Naive thymus-derived CD8-positive, alpha-beta T cell (primary cell): ENCODE measurements at regions not wholly inside any gene's neighbourhood (a gene's known extent, or its start where the extent isn't known, plus 50 kb on each side); places are given as distances from the start of the nearest gene placed in this dataset.

Experiments
- ATAC-seq, 2 donors: fragments of 150-1000 bp; cut with Tn5 transposase in 1 of 2; sonication (Bioruptor Pico), chemical (Tn5 transposase) in 1 of 2; 1 replicate in 1 of 2; 2 replicates in 1 of 2; pipeline ENCODE4 v1.10.0; 2021; ENCODE audit warnings: mild to moderate bottlenecking in 2 of 2, moderate library complexity in 2 of 2
- POLR2A ChIA-PET: fragments of 350-600 bp; sonication (Branson Sonifier 250); formaldehyde crosslinking; loops from one replicate; lab custom pipeline; 2021; ENCODE audit warnings: antibody characterized with exemption; lab: Charles Lee
- DNase-seq, 10 donors: peaks; one replicate each; pipeline versions ENCODE4 v3.0.0 to v3.0.0-alpha.2; 2020 to 2022
- H3K27ac Mint-ChIP-seq, 10 donors: one replicate each; pipeline ENCODE4 v1.8.0; 2020 to 2022; ENCODE audit warnings: mild to moderate bottlenecking in 10 of 10, mixed read lengths in 10 of 10, moderate library complexity in 4 of 10, inconsistent platforms in 1 of 10
- H3K27me3 Mint-ChIP-seq, 5 donors: one replicate each; pipeline ENCODE4 v1.8.0; 2021 to 2022; ENCODE audit warnings: mixed read lengths in 5 of 5
- H3K36me3 Mint-ChIP-seq, 3 donors: one replicate each; pipeline ENCODE4 v1.8.0; 2020 to 2022; ENCODE audit warnings: mixed read lengths in 3 of 3, mild to moderate bottlenecking in 2 of 3, inconsistent platforms in 1 of 3
- H3K4me1 Mint-ChIP-seq, 4 donors: one replicate each; pipeline ENCODE4 v1.8.0; 2021 to 2022; ENCODE audit warnings: mixed read lengths in 4 of 4
- H3K4me3 Mint-ChIP-seq, 10 donors: one replicate each; pipeline ENCODE4 v1.8.0; 2020 to 2022; ENCODE audit warnings: mild to moderate bottlenecking in 10 of 10, mixed read lengths in 10 of 10, moderate library complexity in 6 of 10, inconsistent platforms in 1 of 10
- H3K9me3 Mint-ChIP-seq, 9 donors: one replicate each; pipeline ENCODE4 v1.8.0; 2020 to 2022; ENCODE audit warnings: mixed read lengths in 9 of 9, mild to moderate bottlenecking in 3 of 9, inconsistent platforms in 1 of 9, moderate library complexity in 1 of 9

DNA sequence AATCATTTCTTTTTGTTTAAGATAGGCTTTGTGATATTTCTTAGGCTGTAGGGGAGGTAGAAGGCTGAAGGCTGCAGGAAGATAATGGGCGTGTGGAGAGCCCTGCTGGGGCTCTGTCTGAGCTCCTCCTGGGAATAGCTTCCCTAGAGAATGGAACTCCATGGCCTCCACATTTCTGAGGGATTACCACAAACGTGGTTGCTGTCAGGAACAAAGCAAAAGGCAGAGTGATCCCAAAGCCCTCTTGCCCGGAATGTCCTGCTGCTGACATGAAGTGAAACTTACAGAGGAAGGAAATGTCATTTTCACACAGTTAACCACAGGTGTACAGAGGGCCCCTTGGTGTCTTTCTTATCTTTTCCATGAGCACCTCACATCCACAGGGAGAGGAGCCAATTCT, 89.3 kb downstream of the DDIT4L start:
- Mint-ChIP-seq H3K4me1 (peaks cover 6 to 20% (median 9%) of the 10 kb centered on the region in 4 donors), H3K9me3 (no peaks in the 10 kb centered on the region), H3K27me3 (no peaks in the 10 kb centered on the region), H3K36me3 (no peaks in the 10 kb centered on the region), H3K4me3 (peak overlapping the region in 1 of 10 donors; percentile 6), H3K27ac (peak overlapping the region in 3 of 10 donors; percentile 11 to 49 (median 44))
- ATAC-seq (no peak), DNase-seq (no peak)
- POLR2A ChIA-PET: no interaction called here

DNA sequence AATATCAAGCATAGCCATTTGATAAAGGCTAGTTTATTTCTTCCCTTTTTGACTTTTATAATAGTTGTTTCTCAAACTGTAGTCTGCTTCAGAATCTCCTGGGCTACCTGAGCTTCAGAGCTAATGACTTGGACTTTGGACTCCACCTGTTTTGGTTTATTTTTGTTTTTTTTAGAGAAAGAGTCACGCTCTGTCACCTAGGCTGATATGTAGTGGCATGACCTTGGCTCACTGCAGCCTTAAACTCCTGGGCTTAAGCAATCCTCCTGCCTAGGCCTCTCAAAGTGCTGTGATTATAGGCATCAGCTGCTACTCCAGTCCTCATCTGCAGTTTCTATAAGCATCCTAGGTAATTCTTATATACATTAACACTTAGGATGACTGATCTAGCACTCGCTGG, 90.5 kb downstream of the DDIT4L start:
- ATAC-seq (no peak), DNase-seq (no peak)
- H3K9me3 Mint-ChIP-seq: no peaks in the 10 kb centered on the region
- no peaks in the 10 kb centered on the region for H3K36me3 Mint-ChIP-seq
- peaks cover 10 to 27% (median 12%) of the 10 kb centered on the region in 4 donors for H3K4me1 Mint-ChIP-seq
- H3K4me3 Mint-ChIP-seq: no peak overlapping the region
- H3K27me3 Mint-ChIP-seq: no peaks in the 10 kb centered on the region
- POLR2A ChIA-PET: no interaction called here
- peak overlapping the region in 4 of 10 donors; percentile 16 to 89 (median 58) for H3K27ac Mint-ChIP-seq

DNA sequence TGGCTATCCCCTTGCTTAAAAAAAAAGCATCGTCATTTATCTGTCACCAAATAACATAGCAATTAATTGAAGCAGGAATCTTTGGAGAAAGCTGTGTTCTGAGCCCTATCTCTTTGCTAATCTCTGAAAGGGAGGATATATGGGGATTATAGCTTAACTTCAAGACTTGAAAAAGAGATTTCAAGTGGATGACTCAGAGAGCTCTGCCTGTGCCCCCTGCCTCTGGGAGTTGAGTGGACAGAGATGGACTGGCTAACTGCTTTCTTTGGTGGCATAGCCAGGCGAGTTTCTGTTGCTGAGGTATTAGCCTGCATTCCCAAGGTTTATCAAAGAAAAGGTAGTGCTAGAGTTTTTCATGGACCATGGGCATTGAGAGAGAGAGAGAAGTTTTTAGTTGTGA, 91.6 kb downstream of the DDIT4L start:
- H3K27ac Mint-ChIP-seq: peak overlapping the region in 1 of 10 donors; percentile 5
- no peak overlapping the region for H3K4me3 Mint-ChIP-seq
- POLR2A ChIA-PET: no interaction called here
- no peaks in the 10 kb centered on the region for H3K36me3 Mint-ChIP-seq
- no peaks in the 10 kb centered on the region for H3K27me3 Mint-ChIP-seq
- ATAC-seq: no peak
- DNase-seq: no peak
- H3K4me1 Mint-ChIP-seq: peaks cover 11 to 37% (median 16%) of the 10 kb centered on the region in 4 donors
- H3K9me3 Mint-ChIP-seq: no peaks in the 10 kb centered on the region

DNA sequence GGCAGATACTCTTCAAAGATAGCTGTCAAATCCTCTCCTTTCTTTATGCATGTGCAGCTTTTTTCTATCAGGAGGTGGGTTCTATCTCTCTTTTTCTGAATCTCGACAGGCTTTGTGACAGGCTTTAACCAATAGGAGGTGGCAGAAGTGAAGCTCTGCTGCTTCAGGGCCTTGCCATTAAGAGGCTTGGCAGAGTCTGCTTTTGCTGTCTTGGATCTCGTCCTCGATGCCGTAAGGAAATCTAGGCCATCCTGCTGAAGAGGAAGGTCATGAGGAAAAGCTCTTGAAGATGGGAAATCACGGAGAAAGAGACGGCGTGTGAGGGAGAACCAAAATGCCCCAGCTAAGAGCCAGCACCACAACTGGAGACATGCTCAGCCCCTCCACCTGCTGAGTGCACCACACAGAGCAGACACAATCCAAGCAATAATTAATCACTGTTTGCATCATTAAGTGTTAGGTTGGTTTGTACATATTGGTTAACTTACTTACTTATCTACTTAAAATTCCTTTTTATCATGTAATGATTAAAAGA, 92.2 kb downstream of the DDIT4L start:
- Mint-ChIP-seq H3K9me3 (no peaks in the 10 kb centered on the region), H3K4me3 (no peak overlapping the region), H3K27me3 (no peaks in the 10 kb centered on the region), H3K27ac (peak overlapping the region in 2 of 10 donors; percentile 47 to 65), H3K4me1 (peaks cover 14 to 43% (median 22%) of the 10 kb centered on the region in 4 donors), H3K36me3 (no peaks in the 10 kb centered on the region)
- DNase-seq (no peak), ATAC-seq (no peak)
- POLR2A ChIA-PET: no interaction called here

DNA sequence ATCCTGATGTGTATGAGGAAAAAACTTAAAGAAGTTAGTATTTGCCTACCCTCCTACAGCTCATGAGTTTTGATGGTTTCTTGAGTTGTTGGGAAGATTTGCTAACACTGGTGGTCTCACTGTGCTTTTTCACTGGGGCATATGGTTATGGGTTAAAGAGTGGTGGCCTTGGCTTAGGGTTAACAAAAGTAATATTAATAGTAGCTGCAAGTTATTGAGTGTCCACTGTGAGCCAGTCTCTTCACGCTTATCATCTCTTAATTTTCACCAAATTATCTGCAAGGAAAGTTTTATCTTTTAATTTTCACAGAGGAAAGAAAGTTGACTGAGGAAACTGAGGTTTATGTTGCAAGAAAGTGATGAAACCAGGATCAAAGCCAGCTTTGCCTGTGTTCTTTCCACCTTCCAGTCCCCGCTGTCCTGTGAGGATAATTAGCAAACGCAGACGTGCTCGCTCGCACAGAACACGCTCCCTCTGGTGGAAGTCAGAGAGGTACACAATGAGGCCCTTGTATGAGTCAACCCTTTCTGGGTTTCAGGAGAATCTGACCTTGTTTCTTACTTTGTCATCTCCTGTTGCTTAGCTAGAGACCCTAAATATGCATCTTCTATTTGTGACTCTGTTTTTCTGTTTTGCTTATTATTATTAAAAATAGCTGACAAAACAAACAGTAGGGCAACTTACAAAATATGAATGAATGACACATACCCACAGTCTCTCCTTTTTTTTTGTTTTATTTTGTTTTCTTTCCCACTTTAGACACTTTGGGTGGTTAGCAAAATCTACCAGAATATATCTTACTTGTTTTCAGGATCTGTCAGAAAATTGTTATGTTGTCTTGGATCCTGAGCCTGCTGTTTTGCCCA, 94.3 kb downstream of the DDIT4L start:
- ATAC-seq (peak; percentile 49 to 60), DNase-seq (peak in 9 of 10 donors; percentile 13 to 44 (median 27))
- no peaks in the 10 kb centered on the region for H3K27me3 Mint-ChIP-seq
- POLR2A ChIA-PET: no interaction called here
- H3K27ac Mint-ChIP-seq: peak overlapping the region in 9 of 10 donors; percentile 41 to 98 (median 85)
- H3K4me3 Mint-ChIP-seq: peak overlapping the region in 1 of 10 donors; percentile 24
- no peaks in the 10 kb centered on the region for H3K36me3 Mint-ChIP-seq
- H3K4me1 Mint-ChIP-seq: peaks cover 11 to 38% (median 18%) of the 10 kb centered on the region in 4 donors
- no peaks in the 10 kb centered on the region for H3K9me3 Mint-ChIP-seq

DNA sequence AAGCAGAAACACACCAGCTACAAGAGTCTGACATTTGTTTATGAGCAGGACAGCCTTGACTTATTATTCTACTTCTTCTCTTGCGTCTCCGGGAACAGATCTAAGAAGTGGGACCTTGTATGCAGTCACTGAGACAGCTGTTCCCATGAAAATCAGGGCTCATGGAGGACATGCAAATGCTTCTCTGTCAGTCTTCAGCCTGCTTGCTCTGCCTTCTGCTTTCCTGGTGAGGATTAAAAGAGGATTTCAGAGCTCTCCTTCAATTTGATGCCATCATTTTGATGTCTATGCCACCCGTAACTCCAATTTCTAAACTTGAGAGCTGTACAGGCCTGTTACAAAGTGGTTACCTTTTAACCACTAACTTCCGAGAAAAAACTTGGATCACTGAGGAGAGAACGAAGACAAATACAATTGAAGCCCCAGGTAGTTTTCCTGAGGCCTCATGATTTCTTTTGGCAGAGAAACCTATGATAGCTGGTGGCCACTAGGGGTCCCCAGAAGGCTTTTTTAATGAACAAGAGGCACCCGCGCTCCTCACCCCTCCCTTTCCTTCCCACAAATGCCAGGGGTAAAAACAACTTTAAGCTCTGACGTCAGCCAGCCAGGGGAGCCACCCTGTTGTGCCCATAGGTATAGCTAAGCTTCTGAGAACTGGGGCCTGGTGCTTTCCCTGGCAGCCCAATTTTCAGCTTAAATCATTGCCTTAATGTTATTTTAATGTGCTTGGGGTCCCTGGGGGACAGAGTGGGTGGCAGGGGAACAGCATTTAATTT, 97.0 kb downstream of the DDIT4L start:
- Mint-ChIP-seq H3K4me1 (peaks cover 9 to 32% (median 15%) of the 10 kb centered on the region in 4 donors), H3K4me3 (peak overlapping the region in 7 of 10 donors; percentile 4 to 62 (median 52)), H3K27me3 (no peaks in the 10 kb centered on the region), H3K27ac (peak overlapping the region; percentile 76 to 98 (median 94)), H3K36me3 (no peaks in the 10 kb centered on the region), H3K9me3 (no peaks in the 10 kb centered on the region)
- peak; percentile 98 to 99 for ATAC-seq
- DNase-seq: peak; percentile 66 to 96 (median 90)
- POLR2A ChIA-PET: interaction anchor here (1.2 to 1.4 kb wide), 2 partner anchors 14 to 1637 kb away, joined by 3 to 5 read pairs; no protein-coding TSS in a partner anchor

DNA sequence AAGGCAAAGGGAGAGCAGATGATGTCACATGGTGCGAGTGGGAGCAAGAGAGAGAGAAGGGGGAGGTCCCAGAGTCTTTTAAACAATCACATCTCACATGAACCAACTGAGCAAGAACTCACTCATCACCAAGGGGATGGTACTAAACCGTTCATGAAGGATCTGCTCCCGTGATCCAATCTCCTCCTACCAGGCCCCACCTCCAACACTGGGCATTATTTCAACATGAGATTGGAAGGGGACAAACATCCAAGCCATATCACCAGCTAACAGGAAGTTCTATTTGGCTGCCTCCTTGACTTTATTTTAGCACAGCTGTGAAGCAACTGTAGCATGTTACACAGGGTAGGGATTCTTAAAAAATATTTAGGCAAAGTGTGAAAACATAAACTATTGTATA, 102.5 kb downstream of the DDIT4L start:
- Mint-ChIP-seq H3K27me3 (no peaks in the 10 kb centered on the region), H3K4me3 (no peak overlapping the region), H3K4me1 (peaks cover 0 to 3% (median 0%) of the 10 kb centered on the region in 4 donors), H3K36me3 (no peaks in the 10 kb centered on the region), H3K27ac (peak overlapping the region in 1 of 10 donors; percentile 13), H3K9me3 (no peaks in the 10 kb centered on the region)
- POLR2A ChIA-PET: no interaction called here
- DNase-seq (no peak), ATAC-seq (no peak)

DNA sequence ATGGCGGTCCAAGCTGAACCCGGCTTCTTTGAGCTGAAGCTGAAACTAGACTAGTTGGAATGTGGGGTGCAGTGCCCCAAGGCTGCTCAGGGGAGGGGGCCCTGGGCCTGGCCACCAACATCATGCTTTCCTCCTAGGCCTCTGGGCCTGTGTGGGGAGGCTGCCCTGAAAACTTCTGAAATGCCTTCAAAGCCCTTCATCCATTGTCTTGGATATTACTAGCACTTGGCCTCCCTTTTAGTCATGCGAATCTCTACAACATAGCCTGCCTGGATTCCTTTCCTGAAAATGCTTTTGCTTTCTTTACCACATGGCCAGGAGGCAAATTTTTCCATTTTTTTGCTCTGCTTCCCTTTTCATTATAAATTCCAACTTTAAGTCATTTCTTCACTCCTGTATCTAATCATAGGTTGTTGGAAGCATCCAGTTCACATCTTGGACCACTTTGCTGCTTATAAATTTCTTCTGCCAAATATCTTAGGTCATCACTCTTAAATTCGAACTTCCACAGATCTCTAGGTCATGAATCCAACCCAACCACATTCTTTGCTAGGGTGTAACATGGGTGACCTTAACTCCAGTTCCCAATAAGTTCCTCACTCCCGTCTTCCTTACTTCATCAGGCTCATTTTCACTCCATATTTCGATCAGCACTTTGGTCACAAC, 103.4 kb downstream of the DDIT4L start:
- H3K36me3 Mint-ChIP-seq: no peaks in the 10 kb centered on the region
- no peaks in the 10 kb centered on the region for H3K9me3 Mint-ChIP-seq
- H3K27ac Mint-ChIP-seq: no peak overlapping the region
- no peaks in the 10 kb centered on the region for H3K27me3 Mint-ChIP-seq
- ATAC-seq: no peak
- DNase-seq: no peak
- POLR2A ChIA-PET: no interaction called here
- H3K4me1 Mint-ChIP-seq: peaks cover 0 to 3% (median 0%) of the 10 kb centered on the region in 4 donors
- H3K4me3 Mint-ChIP-seq: no peak overlapping the region

DNA sequence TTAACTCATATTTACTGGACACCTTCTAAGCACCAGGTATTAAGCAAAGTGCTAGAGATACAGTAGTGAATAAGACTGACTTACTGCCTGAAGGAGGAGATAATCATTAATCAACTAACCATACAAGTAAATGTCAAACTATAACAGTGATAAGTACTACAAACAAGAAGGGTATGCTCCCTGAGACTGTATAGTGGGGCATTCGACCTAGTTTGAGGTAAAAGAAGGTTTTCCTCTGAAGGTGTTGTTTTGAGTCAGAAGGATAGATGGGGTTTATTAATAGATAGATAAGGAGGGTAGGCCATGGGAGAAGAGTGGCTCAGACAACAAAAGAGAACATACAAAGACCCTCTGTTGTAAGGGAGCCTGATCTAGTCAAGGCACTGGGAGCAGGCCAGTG, 105.4 kb downstream of the DDIT4L start:
- H3K4me1 Mint-ChIP-seq: peaks cover 0 to 3% (median 0%) of the 10 kb centered on the region in 4 donors
- POLR2A ChIA-PET: no interaction called here
- DNase-seq: no peak
- no peaks in the 10 kb centered on the region for H3K9me3 Mint-ChIP-seq
- no peaks in the 10 kb centered on the region for H3K36me3 Mint-ChIP-seq
- no peaks in the 10 kb centered on the region for H3K27me3 Mint-ChIP-seq
- no peak overlapping the region for H3K4me3 Mint-ChIP-seq
- peak overlapping the region in 1 of 10 donors; percentile 82 for H3K27ac Mint-ChIP-seq
- ATAC-seq: no peak

DNA sequence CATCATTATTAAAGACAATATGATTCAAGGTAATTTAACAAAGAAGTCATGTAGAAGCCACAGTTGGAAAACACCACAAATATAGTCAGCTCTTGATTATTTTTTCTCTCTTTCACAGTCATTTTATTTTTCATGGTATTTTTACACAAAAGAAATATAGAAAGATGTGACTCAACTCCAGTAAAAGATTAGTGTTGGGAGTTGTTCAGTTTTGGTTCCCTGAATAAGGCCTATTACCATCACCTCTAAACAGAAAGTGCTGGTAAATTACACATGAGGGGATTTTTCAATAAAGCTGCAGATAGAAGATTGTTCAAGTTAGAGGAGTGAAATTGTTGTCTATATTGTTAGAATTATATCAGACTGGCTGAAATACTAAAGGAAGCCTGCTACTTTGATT, 107.0 kb downstream of the DDIT4L start:
- POLR2A ChIA-PET: no interaction called here
- H3K27ac Mint-ChIP-seq: no peak overlapping the region
- H3K4me1 Mint-ChIP-seq: peaks cover 0 to 9% (median 4%) of the 10 kb centered on the region in 4 donors
- no peak overlapping the region for H3K4me3 Mint-ChIP-seq
- no peak for ATAC-seq
- H3K36me3 Mint-ChIP-seq: no peaks in the 10 kb centered on the region
- no peak for DNase-seq
- peaks cover 0 to 1% (median 0%) of the 10 kb centered on the region in 5 donors for H3K27me3 Mint-ChIP-seq
- H3K9me3 Mint-ChIP-seq: no peaks in the 10 kb centered on the region

DNA sequence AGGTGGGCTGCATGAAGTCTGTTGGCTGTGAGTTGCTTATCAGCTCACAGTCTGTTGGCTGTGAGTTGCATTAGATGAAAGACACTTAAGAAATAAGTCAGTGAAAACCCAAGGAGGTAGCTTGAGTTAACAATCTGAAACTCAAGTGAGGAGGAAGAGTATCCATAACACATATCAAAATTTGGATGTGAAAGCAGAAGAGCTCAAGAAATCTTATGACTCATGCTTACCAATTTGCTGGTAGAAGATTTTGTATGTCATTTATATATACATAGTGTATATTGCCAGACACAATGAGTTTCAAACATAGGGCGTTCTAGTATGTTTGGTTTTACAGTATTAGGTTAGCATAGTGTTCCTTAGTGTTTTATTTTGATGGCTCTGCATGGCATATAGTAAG, 107.4 kb downstream of the DDIT4L start:
- no peak overlapping the region for H3K4me3 Mint-ChIP-seq
- ATAC-seq: no peak
- no peak overlapping the region for H3K27ac Mint-ChIP-seq
- H3K4me1 Mint-ChIP-seq: peaks cover 0 to 9% (median 4%) of the 10 kb centered on the region in 4 donors
- no peak for DNase-seq
- H3K27me3 Mint-ChIP-seq: peaks cover 0 to 1% (median 0%) of the 10 kb centered on the region in 5 donors
- H3K9me3 Mint-ChIP-seq: no peaks in the 10 kb centered on the region
- H3K36me3 Mint-ChIP-seq: no peaks in the 10 kb centered on the region
- POLR2A ChIA-PET: no interaction called here

DNA sequence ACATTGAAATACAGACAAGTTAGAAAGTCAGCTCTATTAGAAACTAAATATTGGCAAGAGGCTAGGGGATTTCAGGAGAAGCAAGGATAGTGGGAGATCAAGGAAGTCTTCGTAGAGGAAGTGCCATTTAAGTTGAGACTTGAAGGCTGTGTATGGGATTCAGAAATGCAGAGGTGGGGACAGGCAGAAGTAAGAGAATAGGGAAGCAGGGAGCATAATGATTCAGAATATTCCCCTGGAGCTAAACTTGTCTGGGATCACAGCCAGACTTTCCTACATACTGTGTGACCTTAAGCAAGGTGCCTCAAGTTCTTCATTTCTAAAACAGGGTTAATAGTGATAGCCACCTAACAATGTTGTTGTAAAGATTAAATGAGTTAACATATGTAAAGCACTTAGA, 108.8 kb downstream of the DDIT4L start:
- Mint-ChIP-seq H3K9me3 (no peaks in the 10 kb centered on the region), H3K27ac (no peak overlapping the region), H3K4me3 (no peak overlapping the region), H3K27me3 (peaks cover 0 to 1% (median 0%) of the 10 kb centered on the region in 5 donors), H3K4me1 (peaks cover 0 to 9% (median 3%) of the 10 kb centered on the region in 4 donors), H3K36me3 (no peaks in the 10 kb centered on the region)
- DNase-seq (no peak), ATAC-seq (no peak)
- POLR2A ChIA-PET: no interaction called here
